DND-41 (cell line): ENCODE measurements at regions not wholly inside any gene's neighbourhood (a gene's known extent, or its start where the extent isn't known, plus 50 kb on each side); places are given as distances from the start of the nearest gene placed in this dataset.

Experiments used
- ATAC-seq: fragments of 200-7000 bp; cut with Tn5 transposase; 3 replicates; pipeline ENCODE4 v1.9.1; 2021; ENCODE audit warnings: low read depth; ENCODE audit not compliant: insufficient read depth
- DNase-seq: peaks from one replicate; pipeline ENCODE4 v3.0.0-alpha.2; 2020
- H2AFZ ChIP-seq: 2 replicates; pipeline ENCODE4 v1.6.0; 2012; ENCODE audit warnings: low read depth, low read length
- H3K27ac ChIP-seq: 2 replicates; pipeline ENCODE4 v1.5.1; 2012; ENCODE audit warnings: low read length, inconsistent platforms
- H3K27me3 ChIP-seq: fragments of 200-600 bp; sonication (generic); 2 replicates; pipeline ENCODE4 v1.6.0; 2012; ENCODE audit warnings: low read length, mild to moderate bottlenecking, inconsistent platforms; ENCODE audit not compliant: insufficient read depth, poor library complexity
- H3K36me3 ChIP-seq: 2 replicates; pipeline ENCODE4 v1.5.1; 2012; ENCODE audit warnings: low read length, inconsistent platforms; ENCODE audit not compliant: insufficient read depth
- H3K4me1 ChIP-seq: 2 replicates; pipeline ENCODE4 v1.5.1; 2012; ENCODE audit warnings: mild to moderate bottlenecking, low read length; ENCODE audit not compliant: insufficient read depth
- H3K4me2 ChIP-seq: 2 replicates; pipeline ENCODE4 v1.6.0; 2012; ENCODE audit warnings: mild to moderate bottlenecking, moderate library complexity, low read length, inconsistent platforms; ENCODE audit not compliant: insufficient read depth
- H3K4me3 ChIP-seq, 2 experiments: fragments of 200-600 bp in 1 of 2; shearing (Covaris generic) in 1 of 2; 2 replicates each; pipeline ENCODE4 v1.5.1; 2012 to 2016; ENCODE audit warnings: inconsistent platforms in 2 of 2, low read length in 2 of 2, mild to moderate bottlenecking in 2 of 2, low read depth in 1 of 2, moderate library complexity in 1 of 2
- H3K79me2 ChIP-seq: 2 replicates; pipeline ENCODE4 v1.6.0; 2012; ENCODE audit warnings: low read length, inconsistent platforms; ENCODE audit not compliant: insufficient read depth
- H3K9ac ChIP-seq: 2 replicates; pipeline ENCODE4 v1.6.0; 2012; ENCODE audit warnings: low read depth, mild to moderate bottlenecking, inconsistent platforms, low read length, moderate library complexity
- H3K9me3 ChIP-seq: 2 replicates; pipeline ENCODE4 v1.5.1; 2012; ENCODE audit warnings: low read length, moderate library complexity, mild to moderate bottlenecking, inconsistent platforms; ENCODE audit not compliant: insufficient read depth, severe bottlenecking
- H4K20me1 ChIP-seq: 2 replicates; pipeline ENCODE4 v1.6.0; 2012; ENCODE audit warnings: low read length; ENCODE audit not compliant: insufficient read depth
- CTCF ChIP-seq: IDR thresholded peaks from 2 replicates; pipeline ENCODE4 v1.5.1; 2012; ENCODE audit warnings: borderline replicate concordance, low read length, moderate library complexity, mild to moderate bottlenecking; ENCODE audit not compliant: poor library complexity, severe bottlenecking; ENCODE audit errors: extremely low read depth
- EZH2 ChIP-seq: IDR thresholded peaks from 3 replicates; pipeline ENCODE4 v1.6.1; 2012; ENCODE audit warnings: borderline replicate concordance, low read depth, mild to moderate bottlenecking, moderate library complexity, low read length, inconsistent platforms; ENCODE audit not compliant: severe bottlenecking

- Histone ChIP-seq H3K4me2 (no peak overlapping the region), H3K4me1 (no peaks in the 10 kb centered on the region), H3K9ac (no peak overlapping the region), H3K9me3 (no peaks in the 10 kb centered on the region), H3K36me3 (no peaks in the 10 kb centered on the region), H3K27ac (no peak overlapping the region), H3K4me3 (no peak overlapping the region), H3K27me3 (peaks cover 3% of the 10 kb centered on the region), H3K79me2 (no peaks in the 10 kb centered on the region), H2AFZ (no peak overlapping the region), H4K20me1 (no peaks in the 10 kb centered on the region)
- TF ChIP-seq CTCF (no peak), EZH2 (no peak)
- DNase-seq (no peak), ATAC-seq (no peak)
These were observed 126.6 kb upstream of the MIR17HG start for GRCh38 chr13:91220872-91221271.

GRCh38 chr13:91228108-91228507 lies 119.4 kb upstream of the MIR17HG start:
- DNase-seq (no peak), ATAC-seq (no peak)
- H3K9me3 ChIP-seq, result no peaks in the 10 kb centered on the region
- H3K4me3 ChIP-seq, result no peak overlapping the region
- H3K79me2 ChIP-seq, result no peaks in the 10 kb centered on the region
- H3K4me2 ChIP-seq, result no peak overlapping the region
- no peak overlapping the region for H2AFZ ChIP-seq
- H4K20me1 ChIP-seq, result no peaks in the 10 kb centered on the region
- TF ChIP-seq EZH2 (no peak), CTCF (no peak)
- H3K36me3 ChIP-seq, result no peaks in the 10 kb centered on the region
- H3K9ac ChIP-seq, result no peak overlapping the region
- H3K4me1 ChIP-seq, result no peaks in the 10 kb centered on the region
- H3K27ac ChIP-seq, result no peak overlapping the region
- H3K27me3 ChIP-seq, result peaks cover 3% of the 10 kb centered on the region

- Histone ChIP-seq H3K36me3 (no peaks in the 10 kb centered on the region), H3K4me2 (no peak overlapping the region), H3K27ac (no peak overlapping the region), H3K9ac (no peak overlapping the region), H3K9me3 (no peaks in the 10 kb centered on the region), H3K27me3 (no peaks in the 10 kb centered on the region), H3K79me2 (no peaks in the 10 kb centered on the region), H3K4me1 (no peaks in the 10 kb centered on the region), H4K20me1 (no peaks in the 10 kb centered on the region), H2AFZ (no peak overlapping the region), H3K4me3 (no peak overlapping the region)
- ATAC-seq, result no peak
- DNase-seq, result no peak
- TF ChIP-seq CTCF (no peak), EZH2 (no peak)
These were observed 118.5 kb upstream of the MIR17HG start for GRCh38 chr13:91228940-91229339.

- no peak overlapping the region for H2AFZ ChIP-seq
- TF ChIP-seq CTCF (no peak), EZH2 (no peak)
- H3K79me2 ChIP-seq, result no peaks in the 10 kb centered on the region
- no peaks in the 10 kb centered on the region for H3K9me3 ChIP-seq
- no peak overlapping the region for H3K4me2 ChIP-seq
- DNase-seq (no peak), ATAC-seq (no peak)
- H3K4me1 ChIP-seq, result no peaks in the 10 kb centered on the region
- H3K27me3 ChIP-seq, result no peaks in the 10 kb centered on the region
- H4K20me1 ChIP-seq, result no peaks in the 10 kb centered on the region
- no peak overlapping the region for H3K9ac ChIP-seq
- H3K27ac ChIP-seq, result no peak overlapping the region
- H3K36me3 ChIP-seq, result no peaks in the 10 kb centered on the region
- no peak overlapping the region for H3K4me3 ChIP-seq
These were observed 114.8 kb upstream of the MIR17HG start for GRCh38 chr13:91232716-91233115.
